HL-60 (cell line): ENCODE measurements at regions not wholly inside any gene's neighbourhood (a gene's known extent, or its start where the extent isn't known, plus 50 kb on each side); places are given as distances from the start of the nearest gene placed in this dataset.

Source experiments
- CTCF ChIP-seq: IDR thresholded peaks from one replicate; pipeline ENCODE4 v1.5.1; 2011; ENCODE audit warnings: low read length, control low read depth, inconsistent platforms; ENCODE audit not compliant: insufficient read depth
- REST ChIP-seq: IDR thresholded peaks from 2 replicates; pipeline ENCODE4 v1.6.1; 2012; ENCODE audit warnings: low read depth; ENCODE audit not compliant: insufficient replicate concordance

- TF ChIP-seq CTCF (no peak), REST (no peak)
Observed at GRCh38 chr2:2861666-2862240, 515.9 kb downstream of the EIPR1 start.
